ENCODE measurements at regions not wholly inside any gene's neighbourhood (a gene's known extent, or its start where the extent isn't known, plus 50 kb on each side); places are given as distances from the start of the nearest gene placed in this dataset.

DNA sequence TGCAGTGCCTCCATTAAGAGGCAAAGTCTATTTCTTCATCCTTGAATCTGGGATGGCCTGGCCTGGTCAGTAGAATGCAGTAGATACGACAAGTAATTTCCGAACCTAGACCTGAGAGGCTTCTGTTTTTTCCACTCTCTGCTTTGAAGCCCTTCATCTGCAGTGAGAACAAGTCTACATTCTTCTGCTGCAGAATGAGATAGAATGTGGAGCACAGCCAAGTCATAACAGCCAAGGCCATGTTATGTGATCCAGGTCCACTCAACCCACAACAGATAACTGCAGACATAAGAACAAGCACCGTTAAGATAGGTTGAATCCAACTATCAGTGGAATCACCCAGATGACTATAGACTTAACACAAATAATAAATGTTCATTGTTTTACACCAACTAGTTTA lies 1297.7 kb downstream of the C4orf33 start:
- DNase-seq: no peak

DNA sequence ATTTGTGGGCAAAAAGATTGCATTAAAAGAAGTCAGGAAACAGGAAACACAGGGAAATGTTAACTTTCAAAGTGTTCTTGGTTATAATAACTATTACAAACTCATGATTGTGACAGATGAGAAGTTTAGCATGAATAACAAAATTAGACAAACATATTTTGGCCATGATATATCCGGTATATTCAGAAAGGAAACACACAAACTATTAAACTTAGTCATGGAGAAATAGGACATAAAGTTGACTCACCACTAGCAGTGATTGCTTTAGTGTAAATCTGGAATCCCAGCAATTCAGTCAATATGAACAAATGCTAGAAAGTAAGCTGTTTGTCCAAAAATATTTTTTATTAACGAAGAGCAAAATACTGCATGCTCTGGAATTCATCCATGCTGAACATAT lies 1299.9 kb downstream of the C4orf33 start:
- DNase-seq: no peak

DNA sequence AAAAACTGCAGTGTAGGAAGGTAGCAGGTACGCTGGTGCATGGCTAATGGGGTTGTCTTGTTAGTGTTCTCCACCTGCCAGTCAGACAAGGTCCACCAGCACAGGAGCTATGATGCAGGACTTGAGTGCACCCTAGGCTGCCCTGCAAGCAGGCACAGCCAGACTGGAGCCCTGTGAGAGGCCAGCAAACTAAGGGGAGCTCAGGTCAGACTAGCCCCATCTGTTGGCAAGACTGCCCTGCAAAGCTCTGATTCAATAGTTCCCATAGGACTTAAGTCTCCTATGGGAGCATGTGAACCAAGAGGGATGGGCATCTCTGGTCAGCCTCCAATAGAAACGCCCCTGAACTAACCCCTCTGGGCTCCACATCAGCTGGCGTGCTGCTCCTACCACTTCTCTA lies 1307.3 kb downstream of the C4orf33 start:
- no peak for DNase-seq

DNA sequence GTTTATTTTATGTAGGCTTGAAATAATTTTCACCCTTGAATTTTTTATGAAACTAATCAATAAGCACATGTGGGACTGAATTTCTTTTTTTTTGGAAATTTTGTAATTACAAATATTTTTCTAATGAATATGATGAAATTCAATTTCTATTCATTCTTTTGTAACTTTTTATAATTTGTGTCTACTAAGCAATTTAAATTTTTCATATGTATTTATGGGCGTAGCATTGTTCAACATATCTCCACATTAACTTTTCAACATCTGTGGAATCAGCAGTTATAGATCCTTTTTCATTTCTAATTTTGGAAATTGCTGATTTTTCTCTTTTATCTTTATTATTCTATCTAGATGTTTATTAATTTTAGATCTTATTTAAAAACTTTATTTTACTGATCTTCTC lies 1320.3 kb downstream of the C4orf33 start:
- DNase-seq: no peak

GRCh38 chr4:130419211-130419975 lies 1323.4 kb downstream of the C4orf33 start:
- DNase-seq: no peak

- no peak for DNase-seq
Observed at GRCh38 chr4:130422261-130422660, 1326.3 kb downstream of the C4orf33 start.

- no peak for DNase-seq
Observed at GRCh38 chr4:130424211-130424610, 1328.3 kb downstream of the C4orf33 start.

DNA sequence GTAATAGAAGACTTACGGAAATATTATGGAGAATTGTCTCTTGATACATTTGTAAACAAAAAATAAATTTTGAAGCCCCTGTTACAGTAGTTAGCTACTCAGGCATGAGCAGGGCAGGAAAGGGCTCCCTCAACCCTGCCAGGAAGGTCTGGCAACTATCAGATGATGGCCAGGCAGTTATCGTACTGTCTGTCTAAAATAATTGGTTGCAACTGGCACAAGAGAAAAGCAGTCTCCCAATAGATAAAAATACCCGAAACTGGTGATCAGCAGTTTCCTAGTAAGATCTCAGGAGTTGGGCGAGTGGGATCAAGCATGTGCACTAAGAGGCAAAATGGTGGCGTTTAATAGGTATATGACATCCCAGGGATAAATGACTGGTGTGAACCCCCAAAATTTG lies 1336.3 kb downstream of the C4orf33 start:
- no peak for DNase-seq

DNA sequence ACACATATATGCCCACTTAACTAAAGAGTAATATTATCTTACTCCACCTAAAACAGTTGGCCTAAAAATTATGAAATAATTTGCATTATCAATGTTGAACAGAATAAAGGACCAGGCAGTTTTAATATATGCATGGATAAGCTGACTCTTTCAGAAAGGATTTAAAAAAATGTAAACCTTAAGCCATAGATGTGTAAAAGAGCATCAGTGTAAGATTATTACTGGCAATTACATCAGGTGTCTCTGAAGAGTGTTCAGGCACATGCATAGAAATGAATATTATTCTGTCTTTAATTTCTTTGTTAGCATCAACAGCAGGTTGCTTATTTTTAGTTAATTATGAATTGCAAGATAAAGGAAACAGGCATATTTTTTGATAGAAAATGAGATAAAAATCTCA lies 1353.8 kb downstream of the C4orf33 start:
- DNase-seq: no peak

GRCh38 chr4:130468340-130468739 lies 1372.4 kb downstream of the C4orf33 start:
- DNase-seq: no peak

DNA sequence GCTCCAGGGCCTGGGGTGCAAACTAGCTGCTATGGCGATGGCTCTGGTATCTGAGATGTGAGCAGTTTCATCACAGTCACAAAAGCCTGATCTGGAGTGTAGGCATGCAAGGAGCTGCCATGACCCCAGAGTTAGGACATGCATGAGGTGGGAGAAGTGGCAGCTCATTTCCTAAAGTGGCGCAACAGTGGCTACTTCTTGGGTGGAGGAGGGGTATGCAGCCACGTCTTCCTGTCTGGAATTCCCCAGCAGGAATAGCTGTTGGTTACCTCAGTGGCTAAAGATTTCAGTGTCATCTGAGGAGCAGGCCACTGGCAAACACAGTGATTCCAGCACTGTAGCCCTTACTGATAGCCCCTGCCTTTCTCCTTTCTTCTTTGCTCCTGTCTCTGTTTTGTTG lies 1382.5 kb downstream of the C4orf33 start:
- DNase-seq: no peak

DNA sequence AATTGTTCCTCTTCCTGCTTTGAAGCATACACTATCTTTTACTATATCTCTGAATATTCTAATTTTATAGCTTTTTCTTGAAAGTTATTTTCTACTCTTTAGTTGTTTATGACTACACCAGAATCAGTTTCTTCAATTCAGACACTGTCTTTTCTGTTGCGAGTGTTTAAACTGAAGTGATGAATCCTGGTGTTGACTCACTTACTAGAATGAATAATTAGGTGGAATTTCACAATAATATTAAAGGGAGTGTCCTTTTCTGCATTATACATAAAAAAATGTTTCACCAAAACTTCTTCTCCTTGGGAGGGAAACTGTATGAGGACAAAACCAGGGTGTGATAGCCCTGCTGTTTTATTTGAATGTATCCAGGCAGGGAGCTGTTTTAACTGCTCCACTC lies 1383.1 kb downstream of the C4orf33 start:
- DNase-seq: no peak

GRCh38 chr4:130479674-130480073 lies 1383.7 kb downstream of the C4orf33 start:
- no peak for DNase-seq

- DNase-seq: no peak
Observed at GRCh38 chr4:130484826-130485225, 1388.9 kb downstream of the C4orf33 start.

GRCh38 chr4:130485371-130485770 lies 1389.4 kb downstream of the C4orf33 start:
- DNase-seq: no peak

DNA sequence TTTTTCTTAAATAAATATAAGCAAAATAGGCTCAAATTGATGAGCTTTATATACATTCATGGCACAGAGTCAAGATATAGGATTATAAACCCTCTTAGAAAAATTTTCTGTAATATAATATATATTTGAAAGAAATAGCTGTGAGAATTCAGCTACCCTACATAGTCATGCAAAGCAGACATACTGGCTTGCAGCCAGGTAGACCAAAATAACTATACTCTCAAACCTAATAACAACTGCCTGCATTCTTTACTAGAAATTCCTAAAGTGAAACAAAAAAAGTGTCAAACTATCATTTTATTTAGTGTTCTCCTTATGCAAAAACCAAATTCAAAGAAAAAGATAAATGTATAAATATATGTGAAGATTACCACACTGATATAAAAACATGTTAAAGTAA lies 1390.2 kb downstream of the C4orf33 start:
- DNase-seq: no peak

- DNase-seq: no peak
Observed at GRCh38 chr4:130486841-130487240, 1390.9 kb downstream of the C4orf33 start.

- DNase-seq: no peak
Observed at GRCh38 chr4:130510661-130511060, 1414.7 kb downstream of the C4orf33 start.

GRCh38 chr4:130511776-130512175 lies 1415.8 kb downstream of the C4orf33 start:
- DNase-seq: no peak

DNA sequence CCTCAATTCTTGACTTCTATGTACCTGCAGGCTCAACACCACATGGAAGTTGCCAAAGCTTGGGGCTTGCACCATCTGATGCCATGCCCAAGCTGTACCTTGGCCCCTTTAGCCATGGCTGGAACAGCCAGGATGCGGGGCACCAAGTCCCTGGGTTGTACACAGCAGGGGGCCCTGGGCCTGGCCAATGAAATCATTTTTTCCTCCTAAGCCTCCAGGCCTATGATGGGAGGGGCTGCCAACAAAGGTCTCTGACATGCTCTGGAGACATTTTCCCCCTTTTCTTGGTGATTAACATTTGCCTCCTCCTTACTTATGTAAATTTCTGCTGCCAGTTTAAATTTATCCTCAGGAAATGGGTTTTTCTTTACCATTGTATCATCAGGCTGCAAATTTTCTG lies 1428.1 kb downstream of the C4orf33 start:
- no peak for DNase-seq

GRCh38 chr4:130530505-130530904 lies 1434.6 kb downstream of the C4orf33 start:
- no peak for DNase-seq

GRCh38 chr4:130534651-130535050 lies 1438.7 kb downstream of the C4orf33 start:
- no peak for DNase-seq

DNA sequence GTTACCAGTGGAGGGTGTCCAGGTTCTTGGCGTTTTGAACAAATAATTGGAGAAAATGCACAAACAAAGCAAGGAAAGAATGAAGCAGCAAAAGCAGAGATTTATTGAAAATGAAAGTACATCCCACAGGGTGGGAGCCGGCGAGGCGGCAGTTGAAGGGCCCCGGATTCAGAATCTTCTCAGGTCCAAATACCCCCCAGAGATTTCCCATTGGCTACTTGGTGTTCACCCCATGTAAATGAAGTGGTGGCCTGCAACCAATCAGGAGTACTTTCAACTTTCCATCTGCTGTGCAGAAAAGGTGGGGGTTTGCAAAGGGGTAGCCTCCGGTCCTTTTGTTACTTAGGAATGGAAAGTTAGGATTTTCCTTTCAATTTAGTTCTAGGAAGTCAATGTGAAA lies 1447.0 kb downstream of the C4orf33 start:
- DNase-seq: no peak

- DNase-seq: no peak
Observed at GRCh38 chr4:130545171-130545570, 1449.2 kb downstream of the C4orf33 start.

- DNase-seq: no peak
Observed at GRCh38 chr4:130545596-130545995, 1449.6 kb downstream of the C4orf33 start.

Measured in GF-D8 (cell line).